Muscle of leg (tissue), 3 donors: ENCODE measurements at regions not wholly inside any gene's neighbourhood (a gene's known extent, or its start where the extent isn't known, plus 50 kb on each side); places are given as distances from the start of the nearest gene placed in this dataset.
A peak's percentile ranks its signal among the peaks of the same experiment; 100 is the strongest.

Source experiments
- DNase-seq: peaks from one replicate; pipeline ENCODE4 v3.0.0; 2013
- H3K27ac ChIP-seq: one replicate; pipeline ENCODE4 v1.5.1; 2013; ENCODE audit warnings: mild to moderate bottlenecking, low read length, control low read depth
- H3K27me3 ChIP-seq: one replicate; pipeline ENCODE4 v1.6.1; 2013; ENCODE audit warnings: low read length; ENCODE audit not compliant: control insufficient read depth, insufficient read depth
- H3K36me3 ChIP-seq: one replicate; pipeline ENCODE4 v1.6.1; 2013; ENCODE audit warnings: low read length; ENCODE audit not compliant: control insufficient read depth, insufficient read depth
- H3K4me1 ChIP-seq: one replicate; pipeline ENCODE4 v1.6.1; 2013; ENCODE audit warnings: low read length; ENCODE audit not compliant: control insufficient read depth, insufficient read depth
- H3K4me3 ChIP-seq: one replicate; pipeline ENCODE4 v1.5.1; 2013; ENCODE audit warnings: low read length, control low read depth
- H3K9me3 ChIP-seq: replicated peaks from 2 replicates; pipeline ENCODE4 v1.6.1; 2013; ENCODE audit warnings: low read depth, low read length; ENCODE audit not compliant: control insufficient read depth
- WGBS: methylation state at CpG from one replicate; pipeline ENCODE4 v1.1.5; 2013; ENCODE audit warnings: missing lambda C conversion rate; ENCODE audit not compliant: insufficient coverage; 5-methylcytosine and 5-hydroxymethylcytosine counted together

DNA sequence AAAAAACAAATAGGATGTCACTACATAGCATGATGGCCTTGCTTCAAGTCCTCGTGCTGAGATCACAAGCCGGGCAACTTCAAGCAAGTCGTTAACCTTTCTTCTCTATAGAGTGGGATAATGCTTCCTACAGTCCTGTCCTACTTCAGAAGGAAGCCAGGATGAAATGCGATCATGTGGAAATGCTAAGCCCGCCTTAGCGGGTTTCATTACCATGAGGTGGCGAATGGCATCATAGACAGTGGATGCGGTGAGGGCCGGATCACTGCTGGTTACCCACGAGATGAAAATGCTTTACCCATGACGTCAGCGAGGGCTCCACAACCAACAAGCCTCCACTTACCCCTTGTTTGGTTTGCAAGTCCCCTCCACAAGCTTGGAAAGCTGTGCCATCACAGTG is 206.4 kb downstream of the TBXT start:
- no peaks in the 10 kb centered on the region for H3K4me1 ChIP-seq
- H3K36me3 ChIP-seq: no peaks in the 10 kb centered on the region
- no peak overlapping the region for H3K27ac ChIP-seq
- no peaks in the 10 kb centered on the region for H3K9me3 ChIP-seq
- no peak overlapping the region for H3K4me3 ChIP-seq
- 79% methylated on average over 8 of the region's 12 CpGs for WGBS
- no peaks in the 10 kb centered on the region for H3K27me3 ChIP-seq
- no peak for DNase-seq

DNA sequence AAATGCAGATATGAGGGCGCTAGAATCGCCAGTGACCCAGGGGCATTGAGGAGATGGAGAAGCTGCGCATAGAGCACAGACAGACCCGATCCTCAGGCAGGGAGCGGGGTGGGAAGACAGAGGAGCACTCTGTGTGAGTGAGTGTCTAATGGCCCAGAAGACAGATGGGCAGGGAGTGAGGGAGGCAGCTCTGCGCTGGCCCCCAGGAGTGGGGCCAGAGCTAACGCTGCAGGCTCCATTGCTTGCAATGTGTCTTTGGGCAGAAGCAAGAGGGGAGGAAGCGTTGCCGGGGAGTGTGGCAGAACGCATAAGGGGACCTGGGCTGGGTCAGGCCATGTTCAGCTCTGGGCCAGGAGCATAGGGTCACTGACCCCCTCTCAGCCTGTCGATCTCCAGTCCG is 207.0 kb downstream of the TBXT start:
- Histone ChIP-seq H3K4me3 (no peak overlapping the region), H3K27ac (no peak overlapping the region), H3K9me3 (no peaks in the 10 kb centered on the region), H3K27me3 (no peaks in the 10 kb centered on the region), H3K36me3 (no peaks in the 10 kb centered on the region), H3K4me1 (no peaks in the 10 kb centered on the region)
- WGBS: 80% methylated on average over 10 of the region's 12 CpGs
- DNase-seq: no peak

DNA sequence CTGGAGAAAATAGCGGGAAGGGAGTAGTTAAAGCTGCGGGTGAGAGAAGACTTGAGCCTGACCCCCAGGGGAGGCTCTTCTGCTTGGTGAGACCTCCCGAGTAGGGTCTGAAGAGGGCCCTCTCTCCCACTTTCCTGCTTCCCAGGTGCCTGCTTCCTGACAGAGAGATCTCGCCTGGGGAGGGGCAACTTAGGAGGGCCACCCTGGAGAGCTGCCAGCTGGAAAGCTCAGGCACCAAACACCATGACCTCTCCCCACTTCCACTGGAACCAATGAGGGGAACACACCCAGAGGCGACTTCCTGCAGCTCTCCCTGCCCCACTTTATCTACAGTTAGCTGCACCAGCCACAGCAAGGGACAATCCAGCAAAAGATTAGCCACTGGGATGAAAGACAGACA is 208.0 kb downstream of the TBXT start:
- no peaks in the 10 kb centered on the region for H3K9me3 ChIP-seq
- no peak for DNase-seq
- H3K4me3 ChIP-seq: no peak overlapping the region
- WGBS: 37% methylated on average over 2 of the region's 5 CpGs
- no peak overlapping the region for H3K27ac ChIP-seq
- H3K36me3 ChIP-seq: no peaks in the 10 kb centered on the region
- no peaks in the 10 kb centered on the region for H3K4me1 ChIP-seq
- H3K27me3 ChIP-seq: no peaks in the 10 kb centered on the region

DNA sequence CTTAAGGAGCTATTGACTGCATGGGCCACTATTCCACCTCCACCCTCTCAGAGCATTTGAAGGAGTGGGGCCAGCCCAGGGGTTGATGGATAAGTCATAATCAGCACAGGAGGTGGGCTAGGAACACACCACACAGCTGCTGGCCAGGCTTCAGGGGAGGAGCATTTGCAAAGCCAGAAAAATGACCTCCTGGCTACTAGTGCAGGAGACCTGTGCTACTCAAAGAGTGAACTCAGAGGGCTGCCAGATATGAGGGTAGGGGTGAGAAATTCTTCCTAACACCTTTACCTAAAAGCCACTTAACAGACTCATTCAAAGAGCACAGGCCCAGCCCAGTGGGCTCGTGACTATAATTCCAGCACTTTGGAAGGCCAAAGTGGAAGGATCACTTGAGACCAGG is 210.8 kb downstream of the TBXT start:
- Histone ChIP-seq H3K4me1 (no peaks in the 10 kb centered on the region), H3K4me3 (no peak overlapping the region), H3K9me3 (no peaks in the 10 kb centered on the region), H3K27ac (no peak overlapping the region), H3K27me3 (no peaks in the 10 kb centered on the region), H3K36me3 (no peaks in the 10 kb centered on the region)
- DNase-seq: no peak
- WGBS: no CpG with 5 or more reads among the region's 1 CpG

DNA sequence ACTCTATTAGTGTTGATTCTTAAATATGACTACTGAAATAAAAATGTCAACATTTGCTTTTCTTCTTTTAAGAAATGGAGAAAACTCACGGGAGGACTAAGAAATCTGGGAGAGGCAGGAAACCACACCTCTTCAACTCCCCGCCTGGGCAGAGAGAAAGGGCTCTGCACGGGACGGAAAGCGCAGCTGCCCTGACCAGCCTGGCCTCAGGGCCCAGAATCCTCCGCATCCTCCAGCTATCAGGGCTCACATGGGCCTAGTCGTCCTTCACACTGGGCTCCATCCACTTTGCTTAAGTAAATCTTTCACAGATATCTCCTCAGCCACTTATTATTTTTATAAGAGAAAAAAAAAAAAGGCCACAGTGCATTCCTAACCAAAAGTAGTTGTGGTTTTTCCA is 215.1 kb downstream of the TBXT start:
- no CpG with 5 or more reads among the region's 7 CpGs for WGBS
- Histone ChIP-seq H3K27me3 (no peaks in the 10 kb centered on the region), H3K4me1 (no peaks in the 10 kb centered on the region)

DNA sequence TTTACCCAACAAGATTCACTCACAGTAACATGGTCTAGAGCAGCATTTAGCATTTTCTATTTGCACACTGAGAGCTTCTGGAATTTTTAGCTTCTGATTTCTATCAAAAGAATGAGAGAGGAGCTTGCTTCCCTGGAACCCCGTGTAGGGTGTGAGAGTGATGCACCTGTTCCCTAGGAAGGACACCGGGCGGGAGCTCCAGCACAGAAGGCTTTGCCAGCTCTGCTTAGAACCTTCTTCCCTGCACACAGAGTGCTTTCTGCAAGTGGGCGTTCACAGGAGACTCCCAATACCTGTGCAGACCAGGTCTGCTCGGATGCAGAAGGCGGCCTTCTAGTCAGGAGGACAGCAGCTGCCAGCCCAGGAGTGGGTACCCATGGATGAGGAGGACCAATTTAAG is 217.3 kb downstream of the TBXT start:
- H3K27ac ChIP-seq: no peak overlapping the region
- DNase-seq: no peak
- 92% methylated on average over 6 of the region's 6 CpGs for WGBS
- H3K4me3 ChIP-seq: no peak overlapping the region
- H3K27me3 ChIP-seq: no peaks in the 10 kb centered on the region
- H3K4me1 ChIP-seq: no peaks in the 10 kb centered on the region
- no peaks in the 10 kb centered on the region for H3K9me3 ChIP-seq
- H3K36me3 ChIP-seq: no peaks in the 10 kb centered on the region

More for the DNA sequence above, 215.1 kb downstream of the TBXT start:
- no peaks in the 10 kb centered on the region for H3K9me3 ChIP-seq
- H3K27ac ChIP-seq: no peak overlapping the region
- DNase-seq: peak; percentile 9
- no peak overlapping the region for H3K4me3 ChIP-seq
- H3K36me3 ChIP-seq: no peaks in the 10 kb centered on the region

DNA sequence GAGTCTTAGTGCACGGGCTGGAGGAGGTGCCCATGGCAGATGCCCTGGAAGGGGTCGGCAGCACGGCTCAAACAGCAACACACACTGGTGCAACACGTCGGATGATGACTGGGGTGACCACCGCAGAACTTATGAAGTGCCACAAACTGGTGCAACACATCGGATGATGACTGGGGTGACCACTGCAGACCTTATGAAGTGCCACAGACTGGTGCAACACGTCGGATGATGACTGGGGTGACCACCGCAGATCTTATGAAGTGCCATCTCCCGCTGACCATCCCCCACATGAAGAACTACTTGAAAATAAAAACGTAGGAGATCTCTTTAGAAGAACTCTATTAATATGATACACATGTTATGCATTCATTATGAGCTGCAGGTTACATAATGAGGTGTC is 218.3 kb downstream of the TBXT start:
- H3K36me3 ChIP-seq: no peaks in the 10 kb centered on the region

DNA sequence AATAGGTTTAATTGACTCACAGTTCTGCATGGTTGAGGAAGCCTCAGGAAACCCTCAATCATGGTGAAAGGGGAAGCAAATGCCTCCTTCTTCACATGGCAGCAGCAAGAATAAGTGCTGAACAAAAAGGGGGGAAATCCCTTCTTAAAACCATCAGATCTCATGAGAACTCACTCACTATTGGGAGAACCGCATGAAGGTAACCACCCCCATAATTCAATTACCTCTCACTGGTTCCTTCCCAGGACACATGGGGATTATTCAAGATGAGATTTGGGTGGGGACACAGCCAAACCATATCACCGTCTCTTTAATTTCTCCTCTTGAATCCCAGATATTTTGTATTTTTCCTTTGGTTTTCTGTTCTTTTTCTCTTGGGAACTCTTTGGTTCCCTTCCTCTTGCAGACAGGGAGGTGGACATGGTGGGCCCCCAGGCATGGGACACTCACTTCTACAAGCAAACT is 223.6 kb downstream of the TBXT start:
- H3K9me3 ChIP-seq: no peaks in the 10 kb centered on the region
- H3K4me3 ChIP-seq: no peak overlapping the region
- no peaks in the 10 kb centered on the region for H3K4me1 ChIP-seq
- no CpG with 5 or more reads among the region's 2 CpGs for WGBS
- no peak overlapping the region for H3K27ac ChIP-seq
- DNase-seq: no peak
- H3K36me3 ChIP-seq: no peaks in the 10 kb centered on the region
- H3K27me3 ChIP-seq: no peaks in the 10 kb centered on the region

More for the DNA sequence above, 218.3 kb downstream of the TBXT start:
- Histone ChIP-seq H3K4me3 (no peak overlapping the region), H3K27me3 (no peaks in the 10 kb centered on the region), H3K9me3 (no peaks in the 10 kb centered on the region), H3K27ac (no peak overlapping the region), H3K4me1 (no peaks in the 10 kb centered on the region)
- 97% methylated on average over 7 of the region's 12 CpGs for WGBS
- no peak for DNase-seq

DNA sequence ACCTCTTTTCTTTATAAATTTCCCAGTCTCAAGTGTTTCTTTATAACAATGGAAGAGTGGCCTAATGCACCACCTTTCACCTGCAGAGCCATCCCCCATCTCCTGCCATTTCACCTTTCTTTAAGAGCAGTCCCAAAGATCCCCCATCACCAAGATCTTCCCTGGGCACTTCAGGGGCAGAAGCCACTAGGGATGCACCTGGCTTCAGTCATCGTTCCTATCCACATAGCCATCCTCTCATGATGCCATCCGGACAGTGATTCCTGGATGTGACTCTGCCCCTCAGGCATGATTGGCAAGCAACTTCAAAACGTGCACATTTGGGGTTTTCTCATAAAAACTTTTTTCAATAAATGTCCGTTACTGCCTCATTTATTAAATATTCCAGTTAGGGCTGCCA is 225.9 kb downstream of the TBXT start:
- no peaks in the 10 kb centered on the region for H3K36me3 ChIP-seq
- no peak overlapping the region for H3K4me3 ChIP-seq
- 92% methylated on average over 2 of the region's 4 CpGs for WGBS
- no peaks in the 10 kb centered on the region for H3K4me1 ChIP-seq
- DNase-seq: no peak
- H3K27me3 ChIP-seq: no peaks in the 10 kb centered on the region
- no peak overlapping the region for H3K27ac ChIP-seq
- no peaks in the 10 kb centered on the region for H3K9me3 ChIP-seq

DNA sequence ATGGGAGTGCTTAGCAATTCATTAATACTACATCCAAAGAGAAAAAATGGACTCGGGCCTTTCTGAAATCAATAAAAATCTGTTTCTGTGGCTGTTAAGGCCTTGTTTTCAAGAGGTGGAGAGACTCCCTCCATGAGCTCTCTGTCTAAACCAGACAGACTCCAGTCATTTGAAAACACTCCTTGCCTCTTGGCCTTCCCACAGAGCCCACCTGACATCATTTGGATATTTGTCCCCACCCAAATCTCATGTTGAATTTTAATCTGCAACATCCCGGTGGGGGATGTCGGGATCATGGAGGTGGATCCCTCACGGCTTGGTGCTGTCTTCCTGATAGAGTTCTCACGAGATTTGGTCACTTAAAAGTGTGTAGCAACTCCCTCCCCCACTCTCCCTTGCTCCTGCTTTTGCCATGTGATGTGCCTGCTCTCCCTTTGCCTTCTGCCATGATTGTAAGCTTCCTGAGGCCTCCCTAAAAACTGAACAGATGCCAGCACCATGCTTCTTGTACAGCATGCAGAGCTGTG is 226.3 kb downstream of the TBXT start:
- H3K9me3 ChIP-seq: no peaks in the 10 kb centered on the region
- H3K4me3 ChIP-seq: no peak overlapping the region
- H3K4me1 ChIP-seq: no peaks in the 10 kb centered on the region
- no peaks in the 10 kb centered on the region for H3K27me3 ChIP-seq
- no peak for DNase-seq
- WGBS: no CpG with 5 or more reads among the region's 5 CpGs
- H3K27ac ChIP-seq: no peak overlapping the region
- H3K36me3 ChIP-seq: no peaks in the 10 kb centered on the region

DNA sequence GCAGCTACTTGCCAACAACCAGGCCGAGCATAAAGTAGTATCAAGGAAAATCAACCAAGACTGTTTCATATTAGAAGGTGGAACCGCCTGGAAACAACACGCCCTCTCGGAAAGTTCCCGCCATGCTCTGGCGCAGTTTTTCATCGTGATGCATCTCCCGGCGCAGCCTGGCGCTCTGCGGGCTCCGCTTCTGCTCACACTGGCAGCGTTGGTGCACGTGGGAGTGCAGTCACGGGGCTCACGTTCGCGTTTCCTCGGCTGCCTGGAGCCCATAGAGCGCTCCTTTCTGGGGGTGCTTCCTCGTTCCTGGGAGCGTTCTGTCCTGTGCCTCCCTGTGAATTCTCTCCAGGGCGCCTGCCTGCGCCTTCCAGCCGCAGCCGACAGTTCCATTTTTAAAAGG is 227.3 kb downstream of the TBXT start:
- no peak overlapping the region for H3K4me3 ChIP-seq
- 87% methylated on average over 21 of the region's 26 CpGs for WGBS
- no peaks in the 10 kb centered on the region for H3K4me1 ChIP-seq
- H3K27me3 ChIP-seq: no peaks in the 10 kb centered on the region
- peak overlapping the region; percentile 29 for H3K27ac ChIP-seq
- H3K36me3 ChIP-seq: no peaks in the 10 kb centered on the region
- no peak for DNase-seq
- H3K9me3 ChIP-seq: no peaks in the 10 kb centered on the region
